A673 (cell line): ENCODE measurements at regions not wholly inside any gene's neighbourhood (a gene's known extent, or its start where the extent isn't known, plus 50 kb on each side); places are given as distances from the start of the nearest gene placed in this dataset.

ENCODE experiments used
- EZH2 ChIP-seq: fragments of 200-600 bp; sonication (generic); IDR thresholded peaks from 2 replicates; pipeline ENCODE4 v1.6.1; 2017; ENCODE audit warnings: borderline replicate concordance, low read depth, mild to moderate bottlenecking, mixed read lengths, antibody characterized with exemption, low read length; ENCODE audit not compliant: poor library complexity, severe bottlenecking
- TF ChIP-seq, protein P1 (sequence below): fragments of 300-800, 200-600 bp; sonication (generic); conservative IDR thresholded peaks from 2 replicates; pipeline ENCODE4 v1.5.1; 2017; ENCODE audit warnings: low read depth, mild to moderate bottlenecking, antibody characterized with exemption, low read length, moderate library complexity, mixed read lengths

DNA sequence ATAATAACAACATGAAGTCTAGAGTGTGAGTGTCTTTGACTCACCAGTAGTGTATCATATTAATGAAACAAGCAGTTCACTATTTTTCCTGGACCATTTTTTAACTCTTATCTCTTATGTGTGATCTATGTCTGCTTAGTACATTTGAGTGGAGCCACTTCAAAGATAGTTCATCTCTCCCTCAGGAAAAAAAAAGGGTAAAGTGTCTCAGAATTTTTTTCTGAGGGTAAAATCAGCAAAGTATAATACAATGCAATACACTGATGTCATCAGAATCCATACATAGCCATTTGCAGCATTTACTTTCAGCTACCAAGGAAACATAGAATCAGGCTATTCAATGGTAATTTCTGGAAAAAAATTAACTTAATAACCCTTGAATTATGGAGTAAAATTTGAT is 706.7 kb downstream of the DNAJB9 start:
- no peak for TF ChIP-seq EZH2
- TF ChIP-seq, protein P1, sequence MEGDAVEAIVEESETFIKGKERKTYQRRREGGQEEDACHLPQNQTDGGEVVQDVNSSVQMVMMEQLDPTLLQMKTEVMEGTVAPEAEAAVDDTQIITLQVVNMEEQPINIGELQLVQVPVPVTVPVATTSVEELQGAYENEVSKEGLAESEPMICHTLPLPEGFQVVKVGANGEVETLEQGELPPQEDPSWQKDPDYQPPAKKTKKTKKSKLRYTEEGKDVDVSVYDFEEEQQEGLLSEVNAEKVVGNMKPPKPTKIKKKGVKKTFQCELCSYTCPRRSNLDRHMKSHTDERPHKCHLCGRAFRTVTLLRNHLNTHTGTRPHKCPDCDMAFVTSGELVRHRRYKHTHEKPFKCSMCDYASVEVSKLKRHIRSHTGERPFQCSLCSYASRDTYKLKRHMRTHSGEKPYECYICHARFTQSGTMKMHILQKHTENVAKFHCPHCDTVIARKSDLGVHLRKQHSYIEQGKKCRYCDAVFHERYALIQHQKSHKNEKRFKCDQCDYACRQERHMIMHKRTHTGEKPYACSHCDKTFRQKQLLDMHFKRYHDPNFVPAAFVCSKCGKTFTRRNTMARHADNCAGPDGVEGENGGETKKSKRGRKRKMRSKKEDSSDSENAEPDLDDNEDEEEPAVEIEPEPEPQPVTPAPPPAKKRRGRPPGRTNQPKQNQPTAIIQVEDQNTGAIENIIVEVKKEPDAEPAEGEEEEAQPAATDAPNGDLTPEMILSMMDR = no peak
